GM18519 (cell line): ENCODE measurements at regions not wholly inside any gene's neighbourhood (a gene's known extent, or its start where the extent isn't known, plus 50 kb on each side); places are given as distances from the start of the nearest gene placed in this dataset.

ENCODE experiments used
- ATAC-seq: cut with Tn5 transposase; IDR thresholded peaks from one replicate; pipeline ENCODE4 v1.9.1; 2021; ENCODE audit warnings: mild to moderate bottlenecking, moderate library complexity; ENCODE audit not compliant: unreplicated experiment, low FRiP score

- ATAC-seq, result no peak
Observed at GRCh38 chr16:52603015-52603414, 56.1 kb upstream of the TOX3 start.

GRCh38 chr16:52597772-52598483, 51.0 kb upstream of the TOX3 start:
- no peak for ATAC-seq

GRCh38 chr16:52597073-52597771, 50.3 kb upstream of the TOX3 start:
- no peak for ATAC-seq
